Effector CD4-positive, alpha-beta T cell (primary cell): ENCODE measurements at regions not wholly inside any gene's neighbourhood (a gene's known extent, or its start where the extent isn't known, plus 50 kb on each side); places are given as distances from the start of the nearest gene placed in this dataset.

ENCODE experiments used
- DNase-seq: peaks from one replicate; pipeline ENCODE4 v3.0.0-alpha.2; 2020

- DNase-seq = no peak
These were observed 654.5 kb upstream of the ID2 start for GRCh38 chr2:8027387-8027786.

- DNase-seq = no peak
These were observed 653.8 kb upstream of the ID2 start for GRCh38 chr2:8028036-8028435.

- no peak for DNase-seq
These were observed 653.4 kb upstream of the ID2 start for GRCh38 chr2:8028436-8028835.

GRCh38 chr2:8028981-8029380 is 652.9 kb upstream of the ID2 start:
- DNase-seq = no peak

- no peak for DNase-seq
These were observed 651.1 kb upstream of the ID2 start for GRCh38 chr2:8030573-8031303.

- no peak for DNase-seq
These were observed 650.5 kb upstream of the ID2 start for GRCh38 chr2:8031370-8031769.

GRCh38 chr2:8033546-8034096 is 648.2 kb upstream of the ID2 start:
- no peak for DNase-seq

- no peak for DNase-seq
These were observed 645.5 kb upstream of the ID2 start for GRCh38 chr2:8036366-8036765.

GRCh38 chr2:8039732-8040131 is 642.1 kb upstream of the ID2 start:
- no peak for DNase-seq

- no peak for DNase-seq
These were observed 638.6 kb upstream of the ID2 start for GRCh38 chr2:8043295-8043694.

- no peak for DNase-seq
These were observed 637.7 kb upstream of the ID2 start for GRCh38 chr2:8044046-8044594.

- no peak for DNase-seq
These were observed 636.7 kb upstream of the ID2 start for GRCh38 chr2:8045081-8045614.

- DNase-seq = no peak
These were observed 635.0 kb upstream of the ID2 start for GRCh38 chr2:8046849-8047248.

GRCh38 chr2:8049176-8049575 is 632.7 kb upstream of the ID2 start:
- no peak for DNase-seq

GRCh38 chr2:8049851-8050571 is 631.8 kb upstream of the ID2 start:
- no peak for DNase-seq

GRCh38 chr2:8053216-8053615 is 628.6 kb upstream of the ID2 start:
- DNase-seq = no peak

GRCh38 chr2:8054070-8054469 is 627.8 kb upstream of the ID2 start:
- no peak for DNase-seq

GRCh38 chr2:8058652-8059051 is 623.2 kb upstream of the ID2 start:
- no peak for DNase-seq

GRCh38 chr2:8059255-8059654 is 622.6 kb upstream of the ID2 start:
- DNase-seq = no peak

GRCh38 chr2:8059794-8060193 is 622.1 kb upstream of the ID2 start:
- DNase-seq = no peak

GRCh38 chr2:8061219-8061618 is 620.6 kb upstream of the ID2 start:
- DNase-seq = no peak

GRCh38 chr2:8064603-8065002 is 617.3 kb upstream of the ID2 start:
- DNase-seq = no peak

GRCh38 chr2:8065191-8065590 is 616.7 kb upstream of the ID2 start:
- DNase-seq = no peak
